Astrocyte (in vitro differentiated cells and primary cell): ENCODE measurements at regions not wholly inside any gene's neighbourhood (a gene's known extent, or its start where the extent isn't known, plus 50 kb on each side); places are given as distances from the start of the nearest gene placed in this dataset.

ENCODE experiments used
- CTCF ChIP-seq: IDR thresholded peaks from 2 replicates; pipeline ENCODE4 v1.5.1; 2011; ENCODE audit warnings: low read depth, mild to moderate bottlenecking, inconsistent platforms, low read length, moderate library complexity; ENCODE audit not compliant: insufficient read depth
- EZH2 ChIP-seq: IDR thresholded peaks from 2 replicates; pipeline ENCODE4 v1.6.1; 2012; ENCODE audit warnings: mild to moderate bottlenecking, low read length, inconsistent platforms; ENCODE audit not compliant: insufficient read depth

DNA sequence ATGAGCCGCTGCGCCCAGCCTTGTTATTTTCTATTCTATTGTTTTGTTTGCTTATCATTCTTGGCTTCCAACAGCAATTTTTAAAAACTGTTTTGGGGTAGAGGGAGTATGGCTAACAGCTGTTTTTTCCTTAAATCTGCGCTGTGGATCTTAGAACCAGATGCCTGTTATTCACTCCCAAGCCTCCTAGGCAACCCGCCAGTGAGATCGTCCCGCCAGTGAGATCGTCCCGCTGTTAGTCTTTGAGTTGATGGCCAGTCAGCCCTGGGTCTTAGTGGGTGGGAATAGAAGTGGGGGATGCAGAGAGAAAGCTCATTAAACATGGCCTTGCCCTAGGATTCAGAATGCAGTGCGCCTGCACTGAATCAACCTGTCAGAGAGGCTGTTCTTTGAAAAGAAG lies 67.3 kb upstream of the BICD1 start:
- TF ChIP-seq CTCF (no peak), EZH2 (no peak)
